Hematopoietic multipotent progenitor cell treated with erythropoietin and hydrocortisone succinate and interleukin-3 and kit ligand, for 15 days (in vitro differentiated cells): ENCODE measurements at regions not wholly inside any gene's neighbourhood (a gene's known extent, or its start where the extent isn't known, plus 50 kb on each side); places are given as distances from the start of the nearest gene placed in this dataset.
"Not testable (repeated sequence)": the region's sequence is repeated elsewhere in the genome, so short reads cannot be mapped to it uniquely, and the experiment has no call there.

ENCODE experiments used
- DNase-seq: peaks from one replicate; pipeline ENCODE4 v3.0.0-alpha.2; 2015; ENCODE audit warnings: low spot score

DNA sequence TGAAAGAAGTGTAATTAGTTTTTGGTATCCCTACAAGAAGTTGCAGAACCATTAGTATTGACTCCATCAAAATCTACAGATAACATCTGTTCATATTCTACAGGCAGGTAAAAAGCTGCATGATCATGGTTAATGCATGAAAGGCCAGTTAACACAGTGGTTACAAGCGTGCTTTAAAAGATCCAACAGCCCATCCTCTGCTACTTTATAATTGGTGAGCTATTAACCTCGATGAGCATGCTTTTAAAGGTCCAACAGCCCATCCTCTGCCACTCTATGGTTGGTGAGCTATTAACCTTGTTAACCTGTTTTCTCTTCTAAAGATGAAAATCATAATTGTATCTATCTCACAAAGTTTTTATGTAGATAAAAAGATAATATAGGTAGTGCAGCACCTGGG is 289.3 kb downstream of the DUSP6 start:
- DNase-seq: no peak

DNA sequence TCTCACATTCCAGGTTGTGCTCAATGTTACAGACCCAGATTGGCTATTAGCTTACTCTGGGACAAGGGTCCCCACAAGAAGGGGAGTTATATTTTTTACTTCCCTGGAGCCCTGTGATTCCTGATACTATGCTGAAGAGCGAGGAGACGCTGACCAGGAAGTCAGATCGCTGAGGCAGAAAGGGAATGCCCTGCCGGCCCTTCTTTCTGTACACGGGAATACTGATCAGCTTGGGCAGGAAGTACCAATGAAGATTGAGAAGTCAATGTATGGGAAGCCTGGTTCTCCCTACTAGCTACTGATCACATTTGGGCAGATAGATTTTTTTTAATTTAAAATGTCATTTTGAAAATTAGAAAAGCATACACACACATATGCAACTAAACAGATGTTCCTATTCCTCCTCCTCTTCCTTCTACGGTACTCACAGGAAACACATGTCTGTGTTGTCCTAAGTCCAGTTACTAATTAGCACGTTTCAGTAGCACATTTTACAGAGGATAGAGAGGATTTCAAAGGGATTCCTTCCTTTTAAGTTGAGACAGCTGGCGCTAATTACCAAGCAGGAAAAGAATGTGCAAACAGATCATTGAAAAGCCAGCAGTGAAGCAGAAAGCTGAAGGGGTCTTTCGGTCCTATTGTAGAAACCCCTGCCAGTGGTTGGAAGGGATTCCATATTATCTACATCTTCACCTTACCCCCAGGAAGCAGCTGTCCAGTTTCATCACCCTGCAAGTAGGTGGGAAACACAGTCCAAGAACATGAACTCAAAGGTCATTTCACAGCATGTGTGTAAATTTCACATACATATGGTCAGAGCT is 292.4 kb downstream of the DUSP6 start:
- DNase-seq: no peak

DNA sequence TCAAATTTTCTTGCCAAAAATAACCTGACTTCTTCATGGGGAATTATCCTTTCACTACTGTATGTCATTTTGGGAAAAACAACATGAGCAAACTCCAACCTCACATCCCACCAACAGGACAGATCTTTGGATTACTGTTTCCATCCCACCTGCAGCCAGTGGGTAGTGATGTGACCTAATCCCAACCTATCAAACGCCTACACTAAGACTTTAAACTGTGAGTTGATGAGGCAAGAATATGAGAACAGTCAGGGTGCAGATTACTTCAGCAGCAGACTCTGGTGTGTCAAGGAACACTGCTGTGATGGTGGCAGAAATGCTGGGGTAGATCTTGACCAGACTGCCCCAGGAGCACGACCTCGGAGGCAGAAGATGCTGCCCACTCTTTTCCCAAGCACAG is 293.2 kb downstream of the DUSP6 start:
- no peak for DNase-seq

DNA sequence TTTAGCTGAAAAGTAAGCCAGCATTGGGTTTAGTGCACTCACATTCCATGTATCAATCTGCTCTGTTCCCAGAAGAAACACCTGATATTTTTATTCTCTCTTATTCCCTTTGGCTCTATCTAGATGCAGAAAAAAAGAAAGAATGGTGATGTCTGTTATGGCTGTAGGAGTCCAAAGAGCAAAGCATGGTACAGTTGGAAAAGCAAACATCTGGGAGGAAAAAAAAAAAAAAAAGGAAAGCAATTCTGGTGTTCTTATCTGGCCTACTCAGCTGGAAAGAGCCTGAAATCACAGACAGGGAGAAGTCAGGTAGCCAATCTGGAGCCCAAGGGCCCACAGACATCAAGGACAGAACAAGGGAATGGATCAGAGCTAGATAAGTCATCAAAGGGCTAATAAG is 293.9 kb downstream of the DUSP6 start:
- no peak for DNase-seq

DNA sequence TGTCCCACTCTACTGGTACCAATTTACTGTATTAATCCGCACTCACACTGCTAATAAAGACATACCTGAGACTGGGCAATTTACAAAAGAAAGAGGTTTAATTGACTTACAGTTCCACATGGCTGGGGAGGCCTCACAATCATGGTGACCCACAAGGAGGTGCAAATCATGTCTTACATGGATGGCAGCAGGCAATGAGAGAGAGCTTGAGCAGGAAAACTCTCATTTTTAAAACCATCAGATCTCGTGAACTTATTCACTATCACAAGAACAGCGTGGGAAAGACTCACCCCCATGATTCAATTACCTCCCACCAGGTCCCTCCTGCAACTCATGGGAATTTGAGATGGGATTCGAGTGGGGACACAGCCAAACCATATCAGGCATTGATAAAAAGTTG is 298.5 kb downstream of the DUSP6 start:
- DNase-seq: not testable (repeated sequence)

DNA sequence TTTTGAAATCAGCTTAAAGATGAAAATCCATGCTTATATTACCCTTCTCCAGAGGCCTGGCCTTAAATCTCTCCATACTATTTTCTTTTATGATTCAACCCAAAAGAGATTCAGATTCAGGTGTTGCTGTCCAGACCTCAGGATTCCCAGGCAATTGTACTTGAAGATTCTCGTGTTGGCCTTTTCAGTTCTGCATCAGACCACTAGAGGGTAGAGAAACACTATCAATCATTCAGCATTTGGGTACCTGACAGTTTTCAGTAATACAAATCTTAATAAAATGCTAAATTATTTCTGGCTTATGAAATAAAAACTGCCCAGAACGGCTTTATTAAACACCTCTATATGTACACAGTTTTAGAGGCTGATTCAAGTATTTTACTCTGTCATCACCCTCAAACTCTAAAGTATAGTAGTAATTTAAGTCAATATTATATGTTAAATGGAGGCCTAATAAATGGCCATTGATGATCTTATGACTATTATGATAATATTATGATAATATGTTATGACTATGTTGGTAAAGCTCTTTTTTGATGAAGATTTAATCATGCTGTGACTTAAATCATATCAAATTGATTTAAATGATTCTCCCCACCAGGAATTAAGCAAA is 301.1 kb downstream of the DUSP6 start:
- DNase-seq: peak; percentile 26

DNA sequence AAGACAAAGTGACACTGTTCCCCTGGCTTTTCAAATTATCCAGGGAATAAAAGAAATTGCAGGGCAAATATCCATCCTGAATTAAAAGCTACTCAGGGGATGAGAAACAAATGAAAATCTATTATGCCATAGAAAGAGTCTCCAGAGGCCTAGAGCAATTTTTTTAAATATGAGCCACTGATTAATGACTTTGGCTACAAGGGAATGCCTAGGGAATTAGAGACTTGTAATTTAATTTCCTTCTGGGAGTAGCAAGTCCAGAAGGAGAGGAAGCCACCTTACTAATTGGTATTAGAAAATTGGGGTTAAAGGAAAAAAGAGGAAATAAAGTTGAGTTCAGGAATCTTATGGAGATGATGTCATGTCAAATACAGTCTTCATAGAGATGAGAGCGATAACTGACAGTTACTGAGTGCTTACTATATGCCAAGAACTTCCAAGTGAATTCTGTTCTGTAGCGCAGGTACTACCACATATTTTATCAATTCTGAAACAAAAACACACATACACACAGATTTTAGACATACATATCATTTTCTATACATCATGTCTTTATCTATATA is 304.4 kb downstream of the DUSP6 start:
- no peak for DNase-seq

DNA sequence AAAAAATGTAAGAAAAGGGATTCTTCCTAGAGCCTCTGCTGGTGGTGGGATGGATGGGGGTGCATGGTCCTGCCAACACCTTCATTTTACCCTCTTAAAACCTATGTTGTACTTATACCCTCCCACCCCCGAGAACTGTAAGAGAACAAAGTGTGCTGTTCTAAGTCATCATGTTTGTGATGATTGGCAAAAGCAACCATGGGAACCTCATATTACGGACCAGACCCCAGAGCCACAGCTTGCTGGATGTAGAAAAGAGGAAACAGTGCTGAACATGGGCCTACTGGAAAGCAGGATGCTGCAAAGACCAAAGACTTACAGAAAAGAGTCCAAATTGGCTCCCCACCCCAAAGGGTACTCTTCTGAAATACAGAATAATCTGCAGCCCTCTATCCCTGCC is 311.2 kb downstream of the DUSP6 start:
- no peak for DNase-seq

DNA sequence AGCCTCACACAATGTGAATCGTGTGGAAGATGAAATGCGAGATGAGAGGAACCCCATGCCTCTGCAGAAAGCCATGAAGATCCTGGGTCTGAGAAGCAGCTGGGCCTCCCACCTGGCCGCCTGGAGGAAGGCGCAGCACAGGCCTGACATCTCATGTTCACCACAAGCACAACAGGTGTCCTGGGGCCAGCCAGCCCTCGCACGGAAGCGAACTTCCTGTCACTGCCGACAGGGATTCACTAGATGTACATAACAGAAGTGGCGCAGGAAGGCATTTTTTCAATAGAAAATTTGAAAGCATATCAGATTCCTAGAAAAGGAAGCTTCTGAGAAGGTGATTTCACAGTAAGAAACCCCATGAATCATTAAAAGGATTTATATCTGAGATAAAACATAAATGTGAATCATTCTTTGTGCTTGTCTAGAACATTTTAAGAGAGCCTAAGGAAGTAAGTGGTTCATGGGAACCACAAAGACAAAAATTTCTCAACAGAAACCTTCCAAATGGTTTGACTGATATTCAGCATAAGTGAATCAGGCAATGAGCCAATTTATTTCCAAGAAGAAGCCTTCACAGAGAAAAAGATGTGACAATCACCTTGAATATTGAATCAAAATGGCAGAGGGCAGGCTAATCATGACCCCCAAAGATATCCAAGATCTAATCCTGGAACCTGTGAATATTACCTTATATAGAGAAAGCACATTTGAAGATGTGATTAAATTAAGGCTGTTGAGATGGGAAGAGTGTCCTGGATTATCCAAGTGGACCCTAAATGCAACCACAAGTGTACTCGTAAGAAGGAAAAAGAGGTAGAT is 311.9 kb downstream of the DUSP6 start:
- no peak for DNase-seq

DNA sequence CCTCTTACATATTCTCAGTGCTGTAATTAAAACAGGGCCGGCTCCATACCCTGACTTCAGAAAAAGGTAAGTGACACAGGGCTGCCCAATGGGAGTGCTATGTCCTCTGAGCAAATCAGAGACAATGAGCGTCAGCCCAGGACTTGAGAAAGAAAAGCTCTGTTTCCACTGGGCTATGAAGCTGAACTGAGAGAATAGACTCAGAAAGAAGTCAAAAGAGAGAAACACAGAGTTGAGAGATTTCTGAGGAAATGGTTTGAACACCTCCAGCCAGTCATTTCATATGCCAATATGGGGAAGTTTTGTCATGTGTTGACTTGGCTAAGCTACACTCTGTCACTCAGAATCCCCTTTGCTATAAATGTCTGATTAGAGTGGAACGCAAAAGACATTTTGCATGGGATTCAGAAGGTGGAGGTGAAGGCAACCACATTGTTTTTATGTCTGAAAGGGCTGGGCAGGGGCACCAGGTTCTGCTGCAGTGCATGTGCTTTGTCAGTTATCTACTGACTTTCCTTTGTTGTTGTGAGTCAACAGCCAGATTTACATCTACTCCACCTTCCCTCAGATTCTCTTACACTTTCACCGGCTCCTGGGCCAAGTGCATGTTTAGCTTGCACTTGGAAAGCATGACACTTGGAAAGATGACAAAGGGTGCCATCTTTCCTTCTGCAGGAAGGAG is 313.3 kb downstream of the DUSP6 start:
- no peak for DNase-seq

DNA sequence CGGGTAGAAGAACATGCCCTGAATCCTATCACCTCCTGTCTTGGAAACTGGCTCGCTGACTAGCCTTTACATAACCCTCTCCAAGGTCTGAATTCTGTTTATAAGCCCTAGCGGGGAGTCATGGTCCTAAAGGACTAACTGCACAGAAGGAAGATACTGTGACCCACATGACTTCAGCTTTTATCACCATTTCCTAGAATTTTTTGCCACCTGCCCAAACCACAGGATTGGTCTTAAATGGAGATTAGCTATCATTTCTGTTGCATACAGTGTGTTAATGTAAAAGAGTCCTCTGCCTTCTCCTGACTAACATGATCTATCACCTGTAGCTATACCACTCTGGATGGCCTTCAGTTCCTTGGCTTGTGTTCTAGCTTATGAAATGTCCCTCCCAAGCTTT is 319.2 kb downstream of the DUSP6 start:
- DNase-seq: no peak

DNA sequence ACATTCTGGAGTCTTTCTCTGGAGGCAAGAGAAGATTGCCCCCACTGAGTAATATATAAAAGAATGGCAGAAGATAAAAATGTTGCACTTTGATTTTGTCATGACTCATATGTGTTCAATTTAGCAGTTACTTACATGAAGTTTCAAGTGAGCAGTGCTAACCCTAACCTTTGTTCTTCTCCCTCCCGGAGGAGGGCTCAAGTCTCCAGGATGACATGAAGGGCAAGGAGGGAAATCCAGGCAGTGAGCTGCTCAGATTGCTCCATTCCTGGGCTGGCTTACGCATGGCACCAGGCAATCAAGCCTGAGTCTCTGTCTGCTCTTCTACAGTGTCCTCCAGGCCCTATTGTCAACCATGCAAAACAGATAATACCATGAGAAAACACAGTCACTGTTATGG is 322.3 kb downstream of the DUSP6 start:
- DNase-seq: no peak

DNA sequence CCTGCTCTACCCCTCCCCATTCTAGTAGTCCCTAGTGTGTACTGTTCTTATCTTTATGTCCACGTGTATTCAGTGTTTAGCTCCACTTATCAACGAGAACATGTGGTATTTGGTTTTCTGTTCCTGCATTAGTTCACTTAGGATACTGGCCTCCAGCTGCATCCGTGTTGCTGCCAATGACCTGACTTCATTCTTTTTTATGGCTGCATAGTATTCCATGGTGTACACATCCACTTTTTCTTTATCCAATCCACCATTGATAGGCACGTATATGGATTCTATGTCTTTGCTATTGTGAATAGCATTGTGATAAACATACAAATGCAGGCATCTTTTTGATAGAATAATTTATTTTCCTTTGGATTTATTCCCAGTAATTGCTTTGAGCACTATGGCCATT is 327.7 kb downstream of the DUSP6 start:
- DNase-seq: no peak

DNA sequence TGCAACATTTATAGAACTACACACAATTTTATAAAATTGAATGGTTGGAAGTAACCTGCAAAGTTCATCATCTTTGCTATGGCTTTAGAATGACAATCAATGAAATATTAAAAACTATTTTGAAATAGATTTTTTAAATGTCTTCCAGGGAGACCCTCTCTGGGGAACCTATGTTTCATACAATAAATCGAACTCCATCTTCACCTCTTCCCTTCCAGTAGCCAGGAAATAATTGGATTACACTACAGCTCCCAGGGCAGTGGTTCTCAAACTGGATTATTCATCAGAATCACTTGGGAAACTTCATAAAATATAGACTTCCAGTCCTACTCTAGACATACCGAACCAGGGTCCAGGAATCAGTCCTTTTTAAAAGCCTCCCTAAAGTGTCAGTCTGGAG is 328.4 kb downstream of the DUSP6 start:
- DNase-seq: no peak

DNA sequence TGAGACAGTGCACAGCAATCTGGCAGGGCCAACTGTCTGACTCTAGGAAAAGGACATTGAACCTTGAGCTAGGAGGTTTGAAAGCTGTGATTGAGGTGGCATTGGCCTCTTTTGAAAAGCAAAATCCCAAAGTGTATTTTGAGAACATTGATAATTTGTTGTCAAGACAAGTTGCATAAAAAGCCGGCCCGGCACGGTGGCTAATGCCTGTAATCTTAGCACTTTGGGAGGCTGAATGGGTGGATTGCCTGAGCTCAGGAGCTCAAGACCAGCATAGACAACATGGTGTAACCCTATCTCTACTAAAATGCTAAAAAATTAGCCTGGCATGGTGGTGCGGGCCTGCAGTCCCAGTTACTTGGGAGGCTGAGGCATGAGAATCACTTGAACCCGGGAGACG is 331.6 kb downstream of the DUSP6 start:
- DNase-seq: no peak

DNA sequence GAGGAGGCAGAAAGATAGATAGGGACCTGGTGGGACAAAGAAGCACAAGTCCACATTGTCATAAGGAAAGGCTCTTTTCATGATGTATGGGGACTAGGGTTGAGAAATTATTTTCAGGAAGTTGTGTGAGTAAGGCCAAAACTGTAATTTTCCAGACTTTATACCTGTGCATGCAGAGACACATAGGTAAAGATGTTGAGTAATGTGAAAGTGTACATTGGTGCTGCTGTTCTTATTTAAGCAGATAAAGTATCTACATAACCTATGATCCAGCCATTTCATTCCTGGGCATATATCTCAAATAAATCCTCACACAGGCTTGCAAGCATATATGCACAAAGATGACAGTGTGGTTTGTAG is 332.2 kb downstream of the DUSP6 start:
- DNase-seq: no peak

DNA sequence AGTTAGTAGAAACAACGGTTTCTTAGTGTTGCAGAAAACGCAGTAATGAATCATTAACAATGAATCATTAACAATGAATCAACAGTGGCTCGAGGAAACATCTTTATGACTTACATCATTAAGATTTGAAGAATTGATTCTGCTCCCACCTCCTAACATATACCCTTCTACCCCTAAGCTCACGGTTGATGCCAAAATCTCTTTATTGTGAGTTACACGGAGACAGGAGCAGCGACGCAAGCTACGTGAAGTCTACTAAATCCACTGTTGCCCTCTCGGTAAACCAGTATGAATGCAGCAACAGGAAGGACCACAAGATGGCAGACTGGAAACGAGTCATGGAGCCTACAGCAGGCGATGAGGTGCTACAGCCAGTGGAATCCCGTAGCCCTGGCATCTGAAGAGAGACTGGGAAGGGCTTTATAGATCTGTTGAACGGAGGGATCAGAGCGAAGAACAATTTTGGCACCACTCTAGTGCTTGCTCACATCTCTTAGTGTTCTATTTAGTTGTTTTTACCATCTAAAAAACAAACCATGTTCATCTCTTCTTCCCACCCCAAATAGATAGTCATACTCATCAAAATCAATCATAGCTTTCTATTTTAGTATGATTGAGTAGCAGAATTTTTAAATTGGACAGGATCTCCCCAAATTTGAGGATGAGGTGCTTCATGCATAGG is 332.7 kb downstream of the DUSP6 start:
- DNase-seq: peak; percentile 62

DNA sequence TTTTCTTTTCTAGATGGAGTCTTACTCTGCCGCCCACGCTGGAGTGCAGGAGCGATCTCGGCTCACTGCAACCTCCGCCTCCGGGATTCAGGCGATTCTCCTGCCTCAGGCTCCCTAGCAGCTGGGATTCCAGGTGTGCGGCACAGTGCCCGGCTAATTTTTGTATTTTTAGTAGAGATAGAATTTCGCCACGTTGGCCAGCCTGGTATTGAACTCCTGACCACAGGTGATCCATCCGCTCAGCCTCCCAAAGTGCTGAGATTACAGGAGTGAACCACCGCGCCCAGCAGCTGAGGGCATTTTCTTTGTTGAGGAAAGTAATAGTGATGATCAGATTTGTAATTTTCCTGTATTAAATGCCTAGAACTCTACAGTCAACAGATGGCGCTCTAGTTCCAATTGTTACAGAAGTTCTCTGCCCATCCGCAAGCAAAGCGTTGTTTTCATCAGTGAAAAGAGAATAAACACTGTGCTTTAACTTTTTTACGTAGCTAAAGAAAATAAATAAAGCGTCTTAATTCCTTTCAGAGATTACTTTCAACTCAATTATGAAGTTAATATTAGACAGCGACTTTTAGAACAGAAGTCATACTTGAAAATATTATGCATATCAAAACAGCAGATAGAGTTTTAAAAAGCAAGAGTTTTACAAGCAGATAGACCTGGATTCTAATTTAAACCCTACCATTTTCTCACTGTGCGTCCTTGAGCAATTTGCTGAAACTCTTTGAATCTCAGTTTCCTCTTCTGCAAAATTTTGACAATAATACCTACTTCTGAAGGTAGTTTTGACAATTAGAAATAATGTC is 335.1 kb downstream of the DUSP6 start:
- peak; percentile 67 for DNase-seq

DNA sequence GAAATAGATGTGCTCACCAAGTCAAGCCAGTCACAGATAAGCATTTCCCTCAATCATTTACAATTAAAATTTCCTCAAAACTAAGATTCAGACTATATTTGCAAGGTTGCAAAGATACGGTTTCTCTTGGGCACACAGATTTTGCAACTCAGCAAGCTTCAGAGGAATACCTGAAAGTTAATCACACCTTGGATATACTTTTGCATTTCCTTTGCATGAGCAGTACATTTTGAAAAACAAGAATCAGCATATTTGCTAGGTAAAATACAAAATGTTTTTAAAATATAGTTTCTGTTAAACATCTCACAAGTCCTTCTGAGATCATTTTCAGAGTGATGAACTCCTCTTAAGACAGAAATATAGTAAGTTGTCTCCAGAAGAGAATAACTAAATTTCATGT is 336.9 kb downstream of the DUSP6 start:
- DNase-seq: no peak

DNA sequence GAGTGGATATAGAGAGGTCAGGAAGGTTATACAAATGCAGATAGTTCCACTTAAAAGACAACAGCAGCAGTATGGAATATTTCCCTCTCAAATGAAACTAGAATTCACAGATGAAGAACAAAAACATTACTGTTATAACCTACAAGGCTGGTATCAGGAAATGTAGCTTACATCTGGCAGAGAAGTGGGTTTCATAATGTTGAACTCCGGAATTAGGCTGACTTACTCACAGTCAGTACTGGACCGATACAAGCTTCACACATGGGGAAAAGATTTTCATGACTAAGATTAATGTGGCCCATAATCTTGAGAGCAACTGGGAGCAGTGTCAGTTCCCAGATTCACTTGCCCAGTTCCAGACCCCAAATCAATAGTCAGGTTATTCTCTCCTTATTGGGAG is 353.9 kb downstream of the DUSP6 start:
- no peak for DNase-seq
